ENCODE measurements at regions not wholly inside any gene's neighbourhood (a gene's known extent, or its start where the extent isn't known, plus 50 kb on each side); places are given as distances from the start of the nearest gene placed in this dataset.

GRCh38 chr5:57577432-57578175 is 95.0 kb upstream of the ACTBL2 start:
- Histone ChIP-seq H3K27me3 (replicated peaks; ENCODE audit: insufficient read depth, low read length) (no peaks in the 10 kb centered on the region), H3K79me2 (ENCODE audit: low read length) (no peaks in the 10 kb centered on the region), H3K9ac (ENCODE audit: low read length) (no peak overlapping the region), H3K27ac (ENCODE audit: low read length) (no peak overlapping the region), H3K36me3 (replicated peaks; ENCODE audit: insufficient read depth, low read length) (no peaks in the 10 kb centered on the region), H2AFZ (ENCODE audit: low read length) (no peak overlapping the region), H3K9me2 (replicated peaks; ENCODE audit: insufficient read depth, low read length) (no peaks in the 10 kb centered on the region), H3K4me1 (ENCODE audit: low read length) (no peaks in the 10 kb centered on the region), H3K9me3 (replicated peaks; ENCODE audit: insufficient read depth, low read length) (no peaks in the 10 kb centered on the region), H4K20me1 (ENCODE audit: insufficient read depth, low read length) (no peaks in the 10 kb centered on the region), H3F3A (ENCODE audit: insufficient read depth, low read length) (no peaks in the 10 kb centered on the region), H3K4me2 (ENCODE audit: low read depth, low read length) (no peak overlapping the region), H3K4me3 (ENCODE audit: low read length) (no peak overlapping the region)
- DNase-seq = no peak
- TF ChIP-seq EZH2 (optimal IDR thresholded peaks at IDR 0.05; ENCODE audit: low read depth, low read length) (no peak), CTCF (IDR thresholded peaks at IDR 0.05; ENCODE audit: low read length) (no peak), EZH2phosphoT487 (IDR thresholded peaks at IDR 0.05; ENCODE audit: low read length) (no peak)

- no peaks in the 10 kb centered on the region for H4K20me1 ChIP-seq (ENCODE audit: insufficient read depth, low read length)
- no peak overlapping the region for H2AFZ ChIP-seq (ENCODE audit: low read length)
- H3K36me3 ChIP-seq (replicated peaks; ENCODE audit: insufficient read depth, low read length) = no peaks in the 10 kb centered on the region
- no peak overlapping the region for H3K4me2 ChIP-seq (ENCODE audit: low read depth, low read length)
- no peaks in the 10 kb centered on the region for H3K9me3 ChIP-seq (replicated peaks; ENCODE audit: insufficient read depth, low read length)
- H3K27ac ChIP-seq (ENCODE audit: low read length) = no peak overlapping the region
- H3K27me3 ChIP-seq (replicated peaks; ENCODE audit: insufficient read depth, low read length) = no peaks in the 10 kb centered on the region
- H3K9me2 ChIP-seq (replicated peaks; ENCODE audit: insufficient read depth, low read length) = no peaks in the 10 kb centered on the region
- no peaks in the 10 kb centered on the region for H3K4me1 ChIP-seq (ENCODE audit: low read length)
- H3K79me2 ChIP-seq (ENCODE audit: low read length) = no peaks in the 10 kb centered on the region
- H3K9ac ChIP-seq (ENCODE audit: low read length) = no peak overlapping the region
- no peaks in the 10 kb centered on the region for H3F3A ChIP-seq (ENCODE audit: insufficient read depth, low read length)
- TF ChIP-seq CTCF (IDR thresholded peaks at IDR 0.05; ENCODE audit: low read length) = no peak
- TF ChIP-seq EZH2phosphoT487 (IDR thresholded peaks at IDR 0.05; ENCODE audit: low read length) = no peak
- DNase-seq = no peak
- H3K4me3 ChIP-seq (ENCODE audit: low read length) = no peak overlapping the region
These were observed 93.7 kb upstream of the ACTBL2 start for GRCh38 chr5:57576317-57576716.

GRCh38 chr5:57575839-57576238 is 93.2 kb upstream of the ACTBL2 start:
- H3K27me3 ChIP-seq (replicated peaks; ENCODE audit: insufficient read depth, low read length) = no peaks in the 10 kb centered on the region
- no peak for TF ChIP-seq EZH2phosphoT487 (IDR thresholded peaks at IDR 0.05; ENCODE audit: low read length)
- DNase-seq = no peak
- H3K4me2 ChIP-seq (ENCODE audit: low read depth, low read length) = no peak overlapping the region
- no peaks in the 10 kb centered on the region for H3K36me3 ChIP-seq (replicated peaks; ENCODE audit: insufficient read depth, low read length)
- no peaks in the 10 kb centered on the region for H3K9me2 ChIP-seq (replicated peaks; ENCODE audit: insufficient read depth, low read length)
- H3K9ac ChIP-seq (ENCODE audit: low read length) = no peak overlapping the region
- H3K9me3 ChIP-seq (replicated peaks; ENCODE audit: insufficient read depth, low read length) = no peaks in the 10 kb centered on the region
- no peak overlapping the region for H3K4me3 ChIP-seq (ENCODE audit: low read length)
- no peak overlapping the region for H2AFZ ChIP-seq (ENCODE audit: low read length)
- H3F3A ChIP-seq (ENCODE audit: insufficient read depth, low read length) = no peaks in the 10 kb centered on the region
- H4K20me1 ChIP-seq (ENCODE audit: insufficient read depth, low read length) = no peaks in the 10 kb centered on the region
- H3K27ac ChIP-seq (ENCODE audit: low read length) = no peak overlapping the region
- no peaks in the 10 kb centered on the region for H3K4me1 ChIP-seq (ENCODE audit: low read length)
- H3K79me2 ChIP-seq (ENCODE audit: low read length) = no peaks in the 10 kb centered on the region

GRCh38 chr5:57572461-57572860 is 89.8 kb upstream of the ACTBL2 start:
- Histone ChIP-seq H2AFZ (ENCODE audit: low read length) (no peak overlapping the region), H3F3A (ENCODE audit: insufficient read depth, low read length) (no peaks in the 10 kb centered on the region), H3K9me3 (replicated peaks; ENCODE audit: insufficient read depth, low read length) (no peaks in the 10 kb centered on the region), H3K4me2 (ENCODE audit: low read depth, low read length) (no peak overlapping the region), H4K20me1 (ENCODE audit: insufficient read depth, low read length) (no peaks in the 10 kb centered on the region), H3K79me2 (ENCODE audit: low read length) (no peaks in the 10 kb centered on the region), H3K4me1 (ENCODE audit: low read length) (no peaks in the 10 kb centered on the region), H3K27ac (ENCODE audit: low read length) (no peak overlapping the region), H3K27me3 (replicated peaks; ENCODE audit: insufficient read depth, low read length) (no peaks in the 10 kb centered on the region), H3K9ac (ENCODE audit: low read length) (no peak overlapping the region), H3K4me3 (ENCODE audit: low read length) (no peak overlapping the region), H3K9me2 (replicated peaks; ENCODE audit: insufficient read depth, low read length) (no peaks in the 10 kb centered on the region), H3K36me3 (replicated peaks; ENCODE audit: insufficient read depth, low read length) (no peaks in the 10 kb centered on the region)
- no peak for DNase-seq
- TF ChIP-seq CTCF (IDR thresholded peaks at IDR 0.05; ENCODE audit: low read length) (no peak), EZH2 (optimal IDR thresholded peaks at IDR 0.05; ENCODE audit: low read depth, low read length) (no peak), EZH2phosphoT487 (IDR thresholded peaks at IDR 0.05; ENCODE audit: low read length) (no peak)

Measured in MM.1S (cell line).